ENCODE measurements at regions not wholly inside any gene's neighbourhood (a gene's known extent, or its start where the extent isn't known, plus 50 kb on each side); places are given as distances from the start of the nearest gene placed in this dataset.

DNA sequence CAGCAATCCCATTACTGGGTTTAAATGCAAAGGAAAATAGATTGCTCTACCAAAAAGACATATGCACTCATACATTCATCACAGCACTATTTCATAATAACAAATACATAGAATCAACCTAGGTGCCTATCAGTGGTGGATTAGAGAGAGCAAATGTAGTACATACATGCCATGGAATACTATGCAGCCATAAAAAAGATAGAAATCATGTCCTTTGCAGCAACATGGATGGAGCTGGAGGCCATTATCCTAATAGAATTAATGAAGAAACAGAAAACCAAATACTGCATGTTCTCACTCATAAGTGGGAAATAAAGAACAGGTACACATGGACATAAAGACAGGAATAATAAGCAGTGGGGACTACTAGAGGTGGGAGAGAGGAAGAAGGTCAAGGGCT lies 70.7 kb upstream of the MLIP start:
- TF ChIP-seq, protein P1, sequence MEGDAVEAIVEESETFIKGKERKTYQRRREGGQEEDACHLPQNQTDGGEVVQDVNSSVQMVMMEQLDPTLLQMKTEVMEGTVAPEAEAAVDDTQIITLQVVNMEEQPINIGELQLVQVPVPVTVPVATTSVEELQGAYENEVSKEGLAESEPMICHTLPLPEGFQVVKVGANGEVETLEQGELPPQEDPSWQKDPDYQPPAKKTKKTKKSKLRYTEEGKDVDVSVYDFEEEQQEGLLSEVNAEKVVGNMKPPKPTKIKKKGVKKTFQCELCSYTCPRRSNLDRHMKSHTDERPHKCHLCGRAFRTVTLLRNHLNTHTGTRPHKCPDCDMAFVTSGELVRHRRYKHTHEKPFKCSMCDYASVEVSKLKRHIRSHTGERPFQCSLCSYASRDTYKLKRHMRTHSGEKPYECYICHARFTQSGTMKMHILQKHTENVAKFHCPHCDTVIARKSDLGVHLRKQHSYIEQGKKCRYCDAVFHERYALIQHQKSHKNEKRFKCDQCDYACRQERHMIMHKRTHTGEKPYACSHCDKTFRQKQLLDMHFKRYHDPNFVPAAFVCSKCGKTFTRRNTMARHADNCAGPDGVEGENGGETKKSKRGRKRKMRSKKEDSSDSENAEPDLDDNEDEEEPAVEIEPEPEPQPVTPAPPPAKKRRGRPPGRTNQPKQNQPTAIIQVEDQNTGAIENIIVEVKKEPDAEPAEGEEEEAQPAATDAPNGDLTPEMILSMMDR (IDR thresholded peaks at IDR 0.05), result no peak
- TF ChIP-seq NR2C2 (CRISPR knock-in tag; IDR thresholded peaks at IDR 0.05), result no peak
- no peak for TF ChIP-seq CBFB (CRISPR knock-in tag; IDR thresholded peaks at IDR 0.05; ENCODE audit: low read depth)
- no peak for TF ChIP-seq GTF2I (CRISPR knock-in tag; conservative IDR thresholded peaks at IDR 0.05)
- TF ChIP-seq SMAD3 (CRISPR knock-in tag; IDR thresholded peaks at IDR 0.05; ENCODE audit: borderline replicate concordance), result no peak
- TF ChIP-seq, protein P2, sequence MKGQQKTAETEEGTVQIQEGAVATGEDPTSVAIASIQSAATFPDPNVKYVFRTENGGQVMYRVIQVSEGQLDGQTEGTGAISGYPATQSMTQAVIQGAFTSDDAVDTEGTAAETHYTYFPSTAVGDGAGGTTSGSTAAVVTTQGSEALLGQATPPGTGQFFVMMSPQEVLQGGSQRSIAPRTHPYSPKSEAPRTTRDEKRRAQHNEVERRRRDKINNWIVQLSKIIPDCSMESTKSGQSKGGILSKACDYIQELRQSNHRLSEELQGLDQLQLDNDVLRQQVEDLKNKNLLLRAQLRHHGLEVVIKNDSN (CRISPR knock-in tag; IDR thresholded peaks at IDR 0.05), result no peak
- no peak for TF ChIP-seq ZNF121 (CRISPR knock-in tag; IDR thresholded peaks at IDR 0.05)
- no peak for TF ChIP-seq SP1 (CRISPR knock-in tag; conservative IDR thresholded peaks at IDR 0.05)
- TF ChIP-seq TEAD4 (CRISPR knock-in tag; IDR thresholded peaks at IDR 0.05), result no peak
- TF ChIP-seq ZNF232 (CRISPR knock-in tag; IDR thresholded peaks at IDR 0.05), result no peak
- no peak for TF ChIP-seq RELA (CRISPR knock-in tag; IDR thresholded peaks at IDR 0.05; ENCODE audit: borderline replicate concordance)

Measured in WTC11 (cell line).